H1 (cell line): ENCODE measurements at regions not wholly inside any gene's neighbourhood (a gene's known extent, or its start where the extent isn't known, plus 50 kb on each side); places are given as distances from the start of the nearest gene placed in this dataset.

Experiments
- CEBPB ChIP-seq: IDR thresholded peaks from 2 replicates; pipeline ENCODE4 v1.6.1; 2012; ENCODE audit warnings: low read depth, low read length
- CHD7 ChIP-seq: fragments of 300-600 bp; sonication (generic); IDR thresholded peaks from 2 replicates; pipeline ENCODE4 v1.7.1; 2012; ENCODE audit warnings: low read length, moderate library complexity, mild to moderate bottlenecking, inconsistent platforms; ENCODE audit not compliant: insufficient replicate concordance
- KDM1A ChIP-seq: fragments of 200-600, 300-600 bp; sonication (generic); IDR thresholded peaks from 2 replicates; pipeline ENCODE4 v1.7.1; 2016; ENCODE audit warnings: mild to moderate bottlenecking, low read length, borderline replicate concordance
- NRF1 ChIP-seq: IDR thresholded peaks from 2 replicates; pipeline ENCODE4 v1.6.1; 2011; ENCODE audit warnings: mild to moderate bottlenecking, low read depth, low read length, improper control_type of control experiment
- PHF8 ChIP-seq: fragments of 200-600 bp; sonication (generic); conservative IDR thresholded peaks from 2 replicates; pipeline ENCODE4 v1.7.1; 2012; ENCODE audit warnings: low read depth, mild to moderate bottlenecking, inconsistent platforms, low read length, moderate library complexity
- POLR2A ChIP-seq, 2 experiments: IDR thresholded peaks; 1 replicate in 1 of 2; 2 replicates in 1 of 2; pipeline ENCODE4 v1.6.1; 2011; ENCODE audit warnings: low read depth in 2 of 2, low read length in 2 of 2, mild to moderate bottlenecking in 2 of 2; ENCODE audit errors: control extremely low read depth in 1 of 2
- TEAD4 ChIP-seq: IDR thresholded peaks from 2 replicates; pipeline ENCODE4 v1.6.1; 2012; ENCODE audit warnings: low read depth, low read length, inconsistent platforms, mixed read lengths
- TF ChIP-seq, protein P1 (sequence below), 3 experiments: IDR thresholded peaks; 1 replicate in 2 of 3; 2 replicates in 1 of 3; pipeline versions ENCODE4 v1.5.1 to v1.6.1; 2011; ENCODE audit warnings: low read length in 3 of 3, mild to moderate bottlenecking in 3 of 3, inconsistent platforms in 2 of 3, low read depth in 1 of 3, moderate library complexity in 1 of 3; ENCODE audit not compliant: insufficient read depth in 1 of 3; ENCODE audit errors: control extremely low read depth in 1 of 3

GRCh38 chr22:48025096-48025495 is 1262.6 kb downstream of the TBC1D22A start (continued):
- TF ChIP-seq CHD7 (no peak), TEAD4 (no peak), POLR2A (IDR thresholded peaks at IDR 0.05; ENCODE audit: control extremely low read depth in 1 of 2, low read depth in 2 of 2, low read length in 2 of 2) (no peak), PHF8 (no peak), CEBPB (no peak), NRF1 (no peak), KDM1A (no peak)
- TF ChIP-seq, protein P1, sequence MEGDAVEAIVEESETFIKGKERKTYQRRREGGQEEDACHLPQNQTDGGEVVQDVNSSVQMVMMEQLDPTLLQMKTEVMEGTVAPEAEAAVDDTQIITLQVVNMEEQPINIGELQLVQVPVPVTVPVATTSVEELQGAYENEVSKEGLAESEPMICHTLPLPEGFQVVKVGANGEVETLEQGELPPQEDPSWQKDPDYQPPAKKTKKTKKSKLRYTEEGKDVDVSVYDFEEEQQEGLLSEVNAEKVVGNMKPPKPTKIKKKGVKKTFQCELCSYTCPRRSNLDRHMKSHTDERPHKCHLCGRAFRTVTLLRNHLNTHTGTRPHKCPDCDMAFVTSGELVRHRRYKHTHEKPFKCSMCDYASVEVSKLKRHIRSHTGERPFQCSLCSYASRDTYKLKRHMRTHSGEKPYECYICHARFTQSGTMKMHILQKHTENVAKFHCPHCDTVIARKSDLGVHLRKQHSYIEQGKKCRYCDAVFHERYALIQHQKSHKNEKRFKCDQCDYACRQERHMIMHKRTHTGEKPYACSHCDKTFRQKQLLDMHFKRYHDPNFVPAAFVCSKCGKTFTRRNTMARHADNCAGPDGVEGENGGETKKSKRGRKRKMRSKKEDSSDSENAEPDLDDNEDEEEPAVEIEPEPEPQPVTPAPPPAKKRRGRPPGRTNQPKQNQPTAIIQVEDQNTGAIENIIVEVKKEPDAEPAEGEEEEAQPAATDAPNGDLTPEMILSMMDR (IDR thresholded peaks at IDR 0.05; ENCODE audit: control extremely low read depth in 1 of 3, insufficient read depth in 1 of 3, low read depth in 1 of 3, low read length in 3 of 3) = no peak
